HCT116 (cell line): ENCODE measurements at regions not wholly inside any gene's neighbourhood (a gene's known extent, or its start where the extent isn't known, plus 50 kb on each side); places are given as distances from the start of the nearest gene placed in this dataset.

Source experiments
- ATAC-seq: fragments of 200-7000 bp; cut with Tn5 transposase; 2 replicates; pipeline ENCODE4 v1.9.1; 2020; ENCODE audit warnings: mild to moderate bottlenecking, moderate library complexity
- BruUV-seq: library from RNA; stranded (reverse); fragments of 400-500 nt; replicated peaks from 2 replicates; lab custom pipeline; 2021; lab: Mats Ljungman, UMichigan
- CTCF ChIA-PET: fragments of 300-600 bp; sonication (Branson Sonifier 250); formaldehyde crosslinking; loops from one replicate; lab custom pipeline; 2021; ENCODE audit warnings: antibody characterized with exemption; lab: Charles Lee
- POLR2A ChIA-PET: fragments of 300-600, 350-600 bp; sonication (Branson Sonifier 250); formaldehyde crosslinking; loops from one replicate; lab custom pipeline; 2021; ENCODE audit warnings: antibody characterized with exemption; lab: Charles Lee
- RAD21 ChIA-PET, 2 experiments: fragments of 300-600 bp; sonication (Branson Sonifier 250); formaldehyde crosslinking; loops; one replicate each; lab custom pipeline; 2023; ENCODE audit warnings: low total read pairs in 2 of 2; ENCODE audit not compliant: uncharacterized antibody in 2 of 2, unreplicated experiment in 2 of 2, low non-redundant PET in 1 of 2; lab: Charles Lee
- DNase-seq: peaks from one replicate; pipeline ENCODE4 v3.0.0-alpha.2; 2010; ENCODE audit warnings: low read depth, low spot score
- H2AFZ ChIP-seq: fragments of 200-600 bp; shearing (Covaris generic), sonication (generic); 2 replicates; pipeline ENCODE4 v1.6.1; 2017; ENCODE audit warnings: low read depth, mixed run types, mixed read lengths, antibody characterized with exemption, low read length; ENCODE audit not compliant: poor library complexity, severe bottlenecking
- H3K27ac ChIP-seq: 2 replicates; pipeline ENCODE4 v1.5.1; 2012; ENCODE audit warnings: low read depth, low read length
- H3K27me3 ChIP-seq: fragments of 200-600 bp; sonication (generic); 2 replicates; pipeline ENCODE4 v1.6.1; 2016; ENCODE audit warnings: mixed run types, low read length, mixed read lengths; ENCODE audit not compliant: insufficient read depth
- H3K36me3 ChIP-seq, 2 experiments: fragments of 200-500 bp in 1 of 2; fragments of 200-600 bp in 1 of 2; sonication (Bioruptor generic) in 1 of 2; sonication (generic) in 1 of 2; 2 replicates each; pipeline versions ENCODE4 v1.5.1 to v1.6.1; 2014 to 2016; ENCODE audit warnings: low read length in 2 of 2, inconsistent platforms in 1 of 2, mixed read lengths in 1 of 2, mixed run types in 1 of 2; ENCODE audit not compliant: insufficient read depth in 2 of 2, control insufficient read depth in 1 of 2
- H3K4me1 ChIP-seq, 2 experiments: fragments of 200-600 bp in 1 of 2; sonication (generic) in 1 of 2; 2 replicates each; pipeline versions ENCODE4 v1.5.1 to v1.6.1; 2012 to 2017; ENCODE audit warnings: low read length in 2 of 2, inconsistent platforms in 1 of 2, mild to moderate bottlenecking in 1 of 2, mixed read lengths in 1 of 2, mixed run types in 1 of 2, moderate library complexity in 1 of 2; ENCODE audit not compliant: insufficient read depth in 2 of 2, control insufficient read depth in 1 of 2
- H3K4me2 ChIP-seq: fragments of 200-600 bp; sonication (generic); 2 replicates; pipeline ENCODE4 v1.6.1; 2017; ENCODE audit warnings: mixed run types, low read length, mixed read lengths
- H3K4me3 ChIP-seq, 2 experiments: fragments of 200-600 bp in 1 of 2; sonication (generic) in 1 of 2; replicated peaks in 1 of 2; 2 replicates each; pipeline ENCODE4 v1.5.1; 2011 to 2016; ENCODE audit warnings: low read length in 2 of 2, control low read depth in 1 of 2, low read depth in 1 of 2, mild to moderate bottlenecking in 1 of 2, mixed read lengths in 1 of 2, mixed run types in 1 of 2
- H3K79me2 ChIP-seq: fragments of 200-600 bp; sonication (generic); 2 replicates; pipeline ENCODE4 v1.6.1; 2017; ENCODE audit warnings: mild to moderate bottlenecking, mixed run types, low read length, moderate library complexity, mixed read lengths; ENCODE audit not compliant: insufficient read depth
- H3K9ac ChIP-seq: fragments of 200-600 bp; sonication (generic); 2 replicates; pipeline ENCODE4 v1.6.1; 2016; ENCODE audit warnings: low read length, mixed read lengths
- H3K9me2 ChIP-seq: fragments of 200-600 bp; sonication (generic), shearing (Covaris generic); 2 replicates; pipeline ENCODE4 v1.6.1; 2017; ENCODE audit warnings: mixed run types, mild to moderate bottlenecking, moderate library complexity; ENCODE audit not compliant: insufficient read depth
- H3K9me3 ChIP-seq, 2 experiments: fragments of 200-500 bp in 1 of 2; fragments of 200-600 bp in 1 of 2; sonication (Bioruptor generic) in 1 of 2; sonication (generic) in 1 of 2; 2 replicates each; pipeline ENCODE4 v1.6.1; 2014 to 2017; ENCODE audit warnings: low read length in 2 of 2, mixed read lengths in 2 of 2, inconsistent platforms in 1 of 2, low read depth in 1 of 2, mild to moderate bottlenecking in 1 of 2, mixed run types in 1 of 2, moderate library complexity in 1 of 2; ENCODE audit not compliant: control insufficient read depth in 1 of 2, insufficient read depth in 1 of 2
- H4K20me1 ChIP-seq: fragments of 200-600 bp; sonication (generic), shearing (Covaris generic); 2 replicates; pipeline ENCODE4 v1.6.1; 2017; ENCODE audit warnings: mixed run types, mild to moderate bottlenecking, moderate library complexity; ENCODE audit not compliant: insufficient read depth
- ATF3 ChIP-seq: IDR thresholded peaks from 2 replicates; pipeline ENCODE4 v1.6.1; 2012
- CEBPB ChIP-seq: IDR thresholded peaks from 2 replicates; pipeline ENCODE4 v1.6.1; 2012; ENCODE audit warnings: low read depth
- EGR1 ChIP-seq: IDR thresholded peaks from 2 replicates; pipeline ENCODE4 v1.6.1; 2012; ENCODE audit warnings: low read depth
- ZNF274 ChIP-seq: fragments of 200-500 bp; sonication (Bioruptor generic); IDR thresholded peaks from 2 replicates; pipeline ENCODE4 v1.6.1; 2014; ENCODE audit warnings: mild to moderate bottlenecking, low read depth, low read length, inconsistent platforms
- intact Hi-C: fragments of 100-400 bp; cut with micrococcal nuclease; formaldehyde crosslinking; loops from 2 replicates; pipeline ENCODE4 v1.10.0; 2022
- TF ChIP-seq, protein P1 (sequence below): IDR thresholded peaks from 2 replicates; pipeline ENCODE4 v1.6.1; 2012

DNA sequence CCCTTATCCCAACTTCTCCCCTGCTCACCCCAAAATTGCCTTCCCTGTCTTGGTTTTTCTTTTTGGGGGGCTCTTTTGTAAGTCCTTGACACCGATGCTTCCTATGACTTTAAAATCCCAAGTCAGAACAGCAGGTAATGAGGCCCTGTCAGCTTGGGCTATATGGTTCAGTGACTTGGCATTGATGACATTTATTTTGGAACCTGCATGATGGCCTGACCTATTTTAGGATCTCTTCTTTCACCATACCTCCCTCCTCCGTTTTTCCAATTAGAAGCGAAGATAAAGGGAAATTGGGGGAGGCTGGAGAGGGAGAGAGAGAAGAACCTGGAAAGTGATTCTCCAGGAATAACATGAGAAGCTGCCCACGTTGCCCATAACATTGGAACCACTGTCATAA lies 424.9 kb upstream of the AUTS2 start:
- H4K20me1 ChIP-seq: no peaks in the 10 kb centered on the region
- DNase-seq: no peak
- H3K4me3 ChIP-seq: no peak overlapping the region
- H3K27me3 ChIP-seq: no peaks in the 10 kb centered on the region
- POLR2A ChIA-PET: no interaction called here
- no peaks in the 10 kb centered on the region for H3K4me1 ChIP-seq
- no peak overlapping the region for H3K4me2 ChIP-seq
- no TSS peak for BruUV-seq
- no peak for TF ChIP-seq CEBPB
- TF ChIP-seq, all 23 proteins: peak for 0
- Histone ChIP-seq H3K27ac (no peak overlapping the region), H3K9me2 (no peaks in the 10 kb centered on the region), H2AFZ (no peak overlapping the region), H3K36me3 (no peaks in the 10 kb centered on the region), H3K9ac (no peak overlapping the region), H3K9me3 (peaks cover 0 to 15% of the 10 kb centered on the region in 2 experiments; a peak in 2 of 4 replicates), H3K79me2 (no peaks in the 10 kb centered on the region)
- intact Hi-C loops: no loop called here
- ChIA-PET RAD21 (no interaction called here), CTCF (no interaction called here)
- ATAC-seq: no peak

DNA sequence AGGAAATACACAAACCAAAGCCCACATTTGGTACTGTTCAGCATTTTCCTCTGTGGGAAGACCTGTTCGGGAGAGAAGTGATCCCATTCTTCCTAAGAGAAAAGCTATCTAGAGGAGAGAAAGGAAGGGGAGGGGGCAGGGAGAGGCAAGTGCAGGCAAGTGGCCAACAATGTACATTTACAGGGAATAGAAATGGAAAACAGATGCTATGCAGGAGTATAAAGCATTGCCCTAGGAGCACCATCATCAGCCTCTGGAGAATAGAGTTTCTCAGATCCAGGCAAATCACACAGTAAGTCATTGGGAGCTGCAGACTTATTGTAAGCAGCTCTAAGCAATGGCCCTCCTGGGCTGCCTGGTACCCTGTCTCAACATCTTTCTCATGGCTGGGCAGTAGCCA lies 424.4 kb upstream of the AUTS2 start:
- DNase-seq (no peak), ATAC-seq (no peak)
- POLR2A ChIA-PET: no interaction called here
- intact Hi-C loops: no loop called here
- CTCF ChIA-PET: no interaction called here
- Histone ChIP-seq H3K4me1 (no peaks in the 10 kb centered on the region), H3K27me3 (no peaks in the 10 kb centered on the region), H3K9ac (no peak overlapping the region), H4K20me1 (no peaks in the 10 kb centered on the region), H2AFZ (no peak overlapping the region), H3K4me3 (no peak overlapping the region), H3K27ac (no peak overlapping the region), H3K4me2 (no peak overlapping the region), H3K79me2 (no peaks in the 10 kb centered on the region), H3K36me3 (no peaks in the 10 kb centered on the region)
- BruUV-seq: no TSS peak
- TF ChIP-seq ATF3: no peak
- no peak for TF ChIP-seq ZNF274
- TF ChIP-seq, protein P1, sequence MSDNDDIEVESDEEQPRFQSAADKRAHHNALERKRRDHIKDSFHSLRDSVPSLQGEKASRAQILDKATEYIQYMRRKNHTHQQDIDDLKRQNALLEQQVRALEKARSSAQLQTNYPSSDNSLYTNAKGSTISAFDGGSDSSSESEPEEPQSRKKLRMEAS: no peak
- TF ChIP-seq EGR1: no peak
- no peak for TF ChIP-seq CEBPB
- TF ChIP-seq, all 23 proteins: peak for 0
- Histone ChIP-seq H3K9me2 (no peaks in the 10 kb centered on the region), H3K9me3 (peaks cover 0 to 15% of the 10 kb centered on the region in 2 experiments; a peak in 2 of 4 replicates)
- RAD21 ChIA-PET: no interaction called here
